Body of pancreas (tissue), 4 donors: ENCODE measurements at regions not wholly inside any gene's neighbourhood (a gene's known extent, or its start where the extent isn't known, plus 50 kb on each side); places are given as distances from the start of the nearest gene placed in this dataset.

ENCODE experiments used
- CTCF ChIP-seq, 7 experiments: fragments of 450-650 bp in 4 of 7; fragments of 200-600 bp in 3 of 7; sonication (generic) in 3 of 7; IDR thresholded peaks; one replicate each; pipeline ENCODE4 v1.5.1; 2016 to 2019; ENCODE audit warnings: antibody characterized with exemption in 7 of 7
- POLR2A ChIP-seq, 3 donors: fragments of 450-650 bp; IDR thresholded peaks; one replicate each; pipeline ENCODE4 v1.6.1; 2016; ENCODE audit warnings: antibody characterized with exemption in 3 of 3, mild to moderate bottlenecking in 2 of 3

GRCh38 chr10:9734218-9734617 is 1283.5 kb upstream of the CELF2 start:
- TF ChIP-seq POLR2A (IDR thresholded peaks at IDR 0.05) (no peak), CTCF (IDR thresholded peaks at IDR 0.05) (no peak)
